ENCODE measurements at regions not wholly inside any gene's neighbourhood (a gene's known extent, or its start where the extent isn't known, plus 50 kb on each side); places are given as distances from the start of the nearest gene placed in this dataset.
"Not testable (repeated sequence)": the region's sequence is repeated elsewhere in the genome, so short reads cannot be mapped to it uniquely, and the experiment has no call there.

DNA sequence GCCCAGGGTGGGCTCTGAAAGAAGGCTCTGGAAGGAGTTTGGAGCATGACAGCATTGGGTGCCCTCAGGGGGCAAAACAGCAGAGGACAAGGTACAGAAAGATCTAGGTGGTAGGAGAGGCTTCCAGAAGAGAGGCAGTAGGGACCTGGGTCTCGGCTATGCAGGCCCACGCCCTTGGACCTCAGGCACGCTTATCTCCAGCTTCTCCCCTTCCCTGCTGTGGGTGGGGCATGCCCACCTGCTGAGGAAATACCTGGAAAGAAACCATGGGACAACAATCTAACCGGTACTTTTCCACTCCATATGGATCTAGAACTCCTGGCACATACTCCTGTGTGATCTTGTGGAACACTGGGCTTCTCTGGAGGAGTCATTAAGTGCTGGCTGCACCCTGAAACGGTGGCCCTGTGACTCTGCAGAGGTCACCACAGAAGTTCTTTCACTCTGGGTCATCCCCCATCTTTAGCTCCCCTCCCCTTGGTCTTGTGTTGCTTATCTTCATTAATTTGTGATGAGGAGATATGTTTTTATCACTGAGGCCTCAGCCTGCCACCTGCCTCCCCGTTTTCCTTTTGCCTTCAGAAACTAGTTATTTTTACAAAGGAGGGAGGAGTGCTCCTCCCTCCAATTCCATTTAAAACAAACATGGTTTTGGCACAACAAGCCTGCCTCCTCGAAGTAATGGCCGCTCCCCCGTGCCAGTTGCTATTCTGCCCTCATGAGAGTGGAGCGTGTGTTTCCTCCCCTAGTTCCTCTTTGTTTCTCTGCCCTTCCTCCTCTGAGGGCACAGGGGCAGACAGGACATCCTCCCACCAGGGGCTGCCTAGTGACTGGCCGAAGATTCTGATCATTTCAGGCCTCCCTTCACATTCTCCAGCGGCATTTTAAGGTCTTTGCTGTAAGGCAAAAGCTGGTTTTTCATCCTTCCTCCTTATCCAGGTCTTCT is 78.0 kb upstream of the ATP5PO start:
- no peaks in the 10 kb centered on the region for H3K79me2 ChIP-seq (ENCODE audit: control insufficient read depth, insufficient read depth, low read length)
- FAIRE-seq, result peak; percentile 8
- dilution Hi-C loops (cut with MboI; ENCODE audit: extremely low pct_ligation_motif_present, low sequenced_read_pairs), result no loop called here
- no peaks in the 10 kb centered on the region for H3K9me3 ChIP-seq (replicated peaks; ENCODE audit: control insufficient read depth, insufficient read depth, low read length)
- H3K9ac ChIP-seq (replicated peaks; ENCODE audit: extremely low read depth, insufficient read depth, low read length), result no peak overlapping the region
- no peaks in the 10 kb centered on the region for H3K9me1 ChIP-seq (replicated peaks; ENCODE audit: control insufficient read depth, extremely low read depth, insufficient read depth, low read length)
- H3K4me2 ChIP-seq (ENCODE audit: insufficient read depth, low read length), result no peak overlapping the region
- H4K20me1 ChIP-seq (replicated peaks; ENCODE audit: control insufficient read depth, extremely low read depth, insufficient read depth, low read length), result no peaks in the 10 kb centered on the region
- POLR2A ChIA-PET, result no interaction called here
- H3K27ac ChIP-seq (ENCODE audit: insufficient read depth, low read depth, low read length), result no peak overlapping the region
- H2AFZ ChIP-seq (ENCODE audit: low read depth, low read length), result peak overlapping the region; percentile 85
- intact Hi-C loops (cut with micrococcal nuclease), result no loop called here
- H3K4me3 ChIP-seq (replicated peaks in 1 of 3; ENCODE audit: insufficient read depth in 1 of 3, low read depth in 1 of 3, low read length in 3 of 3), result no peak overlapping the region
- H3K4me1 ChIP-seq (ENCODE audit: control insufficient read depth, extremely low read depth, insufficient read depth, low read length), result peaks cover 4% of the 10 kb centered on the region
- H3K27me3 ChIP-seq (ENCODE audit: control insufficient read depth in 2 of 2, insufficient read depth in 2 of 2, low read length in 2 of 2), result peaks cover 2 to 7% of the 10 kb centered on the region in 2 experiments
- BruUV-seq (replicated peaks), result no TSS peak
- TF ChIP-seq EZH2 (IDR thresholded peaks at IDR 0.05; ENCODE audit: borderline replicate concordance, low read depth, low read length, severe bottlenecking), result no peak
- TF ChIP-seq MAX (IDR thresholded peaks at IDR 0.05; ENCODE audit: insufficient read depth, insufficient read length), result no peak
- TF ChIP-seq, protein P1, sequence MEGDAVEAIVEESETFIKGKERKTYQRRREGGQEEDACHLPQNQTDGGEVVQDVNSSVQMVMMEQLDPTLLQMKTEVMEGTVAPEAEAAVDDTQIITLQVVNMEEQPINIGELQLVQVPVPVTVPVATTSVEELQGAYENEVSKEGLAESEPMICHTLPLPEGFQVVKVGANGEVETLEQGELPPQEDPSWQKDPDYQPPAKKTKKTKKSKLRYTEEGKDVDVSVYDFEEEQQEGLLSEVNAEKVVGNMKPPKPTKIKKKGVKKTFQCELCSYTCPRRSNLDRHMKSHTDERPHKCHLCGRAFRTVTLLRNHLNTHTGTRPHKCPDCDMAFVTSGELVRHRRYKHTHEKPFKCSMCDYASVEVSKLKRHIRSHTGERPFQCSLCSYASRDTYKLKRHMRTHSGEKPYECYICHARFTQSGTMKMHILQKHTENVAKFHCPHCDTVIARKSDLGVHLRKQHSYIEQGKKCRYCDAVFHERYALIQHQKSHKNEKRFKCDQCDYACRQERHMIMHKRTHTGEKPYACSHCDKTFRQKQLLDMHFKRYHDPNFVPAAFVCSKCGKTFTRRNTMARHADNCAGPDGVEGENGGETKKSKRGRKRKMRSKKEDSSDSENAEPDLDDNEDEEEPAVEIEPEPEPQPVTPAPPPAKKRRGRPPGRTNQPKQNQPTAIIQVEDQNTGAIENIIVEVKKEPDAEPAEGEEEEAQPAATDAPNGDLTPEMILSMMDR (IDR thresholded peaks at IDR 0.05; ENCODE audit: extremely low read depth in 1 of 2, insufficient read depth in 1 of 2, low read depth in 1 of 2, low read length in 2 of 2), result no peak
- TF ChIP-seq JUN (IDR thresholded peaks at IDR 0.05; ENCODE audit: borderline replicate concordance, insufficient read depth, insufficient read length, low read depth), result no peak
- no peak for TF ChIP-seq GATA2 (IDR thresholded peaks at IDR 0.05; ENCODE audit: insufficient read depth, insufficient read length, low read depth, low read length)
- TF ChIP-seq MYC (IDR thresholded peaks at IDR 0.05; ENCODE audit: low read depth, low read length), result no peak
- TF ChIP-seq FOS (IDR thresholded peaks at IDR 0.05; ENCODE audit: borderline replicate concordance, insufficient read depth, low read length), result no peak
- TF ChIP-seq POLR2AphosphoS5 (IDR thresholded peaks at IDR 0.05; ENCODE audit: insufficient read depth, low read depth, low read length), result no peak
- TF ChIP-seq POLR2A (IDR thresholded peaks at IDR 0.05; ENCODE audit: low read depth, low read length), result no peak
- H3K36me3 ChIP-seq (ENCODE audit: control insufficient read depth in 2 of 2, extremely low read depth in 1 of 2, insufficient read depth in 2 of 2, low read length in 2 of 2), result no peaks in the 10 kb centered on the region
- CTCF ChIA-PET, result interaction anchor here (1.0 to 1.3 kb wide), 2 partner anchors 15 to 354 kb away, joined by 3 read pairs; no protein-coding TSS in a partner anchor
- peak; percentile 45 for DNase-seq (ENCODE audit: low read depth, low spot score)

DNA sequence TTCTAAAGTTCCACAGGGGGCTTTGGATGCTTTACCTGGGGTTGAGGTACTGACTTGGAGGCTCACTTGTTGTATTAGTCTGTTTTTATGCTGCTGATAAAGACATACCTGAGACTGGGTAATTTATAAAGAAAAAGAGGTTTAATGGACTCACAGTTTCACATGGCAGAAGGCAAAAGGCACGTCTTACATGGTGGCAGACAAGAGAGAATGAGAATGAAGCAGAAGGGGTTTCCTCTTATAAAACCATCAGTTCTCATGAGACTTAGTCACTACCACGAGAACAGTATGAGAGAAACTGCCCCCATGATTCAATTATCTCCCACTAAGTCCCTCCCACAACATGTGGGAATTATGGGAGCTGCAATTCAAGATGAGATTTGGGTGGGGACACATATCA is 76.8 kb upstream of the ATP5PO start:
- H3K79me2 ChIP-seq (ENCODE audit: control insufficient read depth, insufficient read depth, low read length); H3K9me3 ChIP-seq (replicated peaks; ENCODE audit: control insufficient read depth, insufficient read depth, low read length); H3K9me1 ChIP-seq (replicated peaks; ENCODE audit: control insufficient read depth, extremely low read depth, insufficient read depth, low read length); H3K4me2 ChIP-seq (ENCODE audit: insufficient read depth, low read length); H2AFZ ChIP-seq (ENCODE audit: low read depth, low read length); BruUV-seq (replicated peaks); CTCF ChIA-PET; H3K36me3 ChIP-seq (ENCODE audit: control insufficient read depth in 2 of 2, extremely low read depth in 1 of 2, insufficient read depth in 2 of 2, low read length in 2 of 2); dilution Hi-C loops (cut with MboI; ENCODE audit: extremely low pct_ligation_motif_present, low sequenced_read_pairs); DNase-seq (ENCODE audit: low read depth, low spot score); H3K27ac ChIP-seq (ENCODE audit: insufficient read depth, low read depth, low read length); H3K4me3 ChIP-seq (replicated peaks in 1 of 3; ENCODE audit: insufficient read depth in 1 of 3, low read depth in 1 of 3, low read length in 3 of 3); POLR2A ChIA-PET; H3K4me1 ChIP-seq (ENCODE audit: control insufficient read depth, extremely low read depth, insufficient read depth, low read length); H3K9ac ChIP-seq (replicated peaks; ENCODE audit: extremely low read depth, insufficient read depth, low read length); H3K27me3 ChIP-seq (ENCODE audit: control insufficient read depth in 2 of 2, insufficient read depth in 2 of 2, low read length in 2 of 2); intact Hi-C loops (cut with micrococcal nuclease); H4K20me1 ChIP-seq (replicated peaks; ENCODE audit: control insufficient read depth, extremely low read depth, insufficient read depth, low read length); FAIRE-seq: not testable (repeated sequence)
